ENCODE measurements at regions not wholly inside any gene's neighbourhood (a gene's known extent, or its start where the extent isn't known, plus 50 kb on each side); places are given as distances from the start of the nearest gene placed in this dataset.

DNA sequence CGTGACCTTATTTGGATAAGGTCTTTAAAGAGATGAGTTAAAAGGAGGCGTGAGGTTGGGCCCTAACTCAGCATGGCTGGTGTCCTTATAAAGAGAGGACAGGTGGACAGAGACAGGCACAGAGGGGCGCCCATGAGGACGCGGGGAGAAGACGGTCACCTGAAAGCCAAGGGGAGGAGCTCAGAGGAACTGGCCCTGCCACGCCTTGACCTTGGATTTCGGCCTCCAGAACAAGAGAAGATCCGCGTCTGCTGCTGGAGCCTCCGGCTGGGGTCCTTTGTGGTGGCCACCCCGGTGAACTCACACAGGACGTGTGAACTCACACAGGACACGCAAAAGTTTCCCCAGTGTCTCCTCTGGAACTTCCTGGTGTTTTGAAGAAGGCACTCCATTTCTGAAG is 122.7 kb downstream of the SIK1 start:
- POLR2A ChIA-PET: no interaction called here
- DNase-seq (ENCODE audit: extremely low spot score): no peak
- TF ChIP-seq, protein P1, sequence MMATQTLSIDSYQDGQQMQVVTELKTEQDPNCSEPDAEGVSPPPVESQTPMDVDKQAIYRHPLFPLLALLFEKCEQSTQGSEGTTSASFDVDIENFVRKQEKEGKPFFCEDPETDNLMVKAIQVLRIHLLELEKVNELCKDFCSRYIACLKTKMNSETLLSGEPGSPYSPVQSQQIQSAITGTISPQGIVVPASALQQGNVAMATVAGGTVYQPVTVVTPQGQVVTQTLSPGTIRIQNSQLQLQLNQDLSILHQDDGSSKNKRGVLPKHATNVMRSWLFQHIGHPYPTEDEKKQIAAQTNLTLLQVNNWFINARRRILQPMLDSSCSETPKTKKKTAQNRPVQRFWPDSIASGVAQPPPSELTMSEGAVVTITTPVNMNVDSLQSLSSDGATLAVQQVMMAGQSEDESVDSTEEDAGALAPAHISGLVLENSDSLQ (IDR thresholded peaks at IDR 0.05): no peak
- TF ChIP-seq CTBP1 (IDR thresholded peaks at IDR 0.05; ENCODE audit: borderline replicate concordance): no peak
- no peak for TF ChIP-seq ZNF384 (IDR thresholded peaks at IDR 0.05)
- TF ChIP-seq FOXA1 (IDR thresholded peaks at IDR 0.05): no peak
- no peak for TF ChIP-seq SP1 (IDR thresholded peaks at IDR 0.05)
- no peak for TF ChIP-seq ELF4 (IDR thresholded peaks at IDR 0.05)
- TF ChIP-seq ARNT (IDR thresholded peaks at IDR 0.05): no peak
- TF ChIP-seq TARDBP (IDR thresholded peaks at IDR 0.05): no peak
- TF ChIP-seq NFRKB (IDR thresholded peaks at IDR 0.05): no peak
- TF ChIP-seq LEF1 (IDR thresholded peaks at IDR 0.05; ENCODE audit: borderline replicate concordance): no peak
- no peak for TF ChIP-seq BHLHE40 (IDR thresholded peaks at IDR 0.05; ENCODE audit: borderline replicate concordance)
- no peak for TF ChIP-seq FOXM1 (IDR thresholded peaks at IDR 0.05; ENCODE audit: borderline replicate concordance)
- CTCF ChIA-PET: no interaction called here

DNA sequence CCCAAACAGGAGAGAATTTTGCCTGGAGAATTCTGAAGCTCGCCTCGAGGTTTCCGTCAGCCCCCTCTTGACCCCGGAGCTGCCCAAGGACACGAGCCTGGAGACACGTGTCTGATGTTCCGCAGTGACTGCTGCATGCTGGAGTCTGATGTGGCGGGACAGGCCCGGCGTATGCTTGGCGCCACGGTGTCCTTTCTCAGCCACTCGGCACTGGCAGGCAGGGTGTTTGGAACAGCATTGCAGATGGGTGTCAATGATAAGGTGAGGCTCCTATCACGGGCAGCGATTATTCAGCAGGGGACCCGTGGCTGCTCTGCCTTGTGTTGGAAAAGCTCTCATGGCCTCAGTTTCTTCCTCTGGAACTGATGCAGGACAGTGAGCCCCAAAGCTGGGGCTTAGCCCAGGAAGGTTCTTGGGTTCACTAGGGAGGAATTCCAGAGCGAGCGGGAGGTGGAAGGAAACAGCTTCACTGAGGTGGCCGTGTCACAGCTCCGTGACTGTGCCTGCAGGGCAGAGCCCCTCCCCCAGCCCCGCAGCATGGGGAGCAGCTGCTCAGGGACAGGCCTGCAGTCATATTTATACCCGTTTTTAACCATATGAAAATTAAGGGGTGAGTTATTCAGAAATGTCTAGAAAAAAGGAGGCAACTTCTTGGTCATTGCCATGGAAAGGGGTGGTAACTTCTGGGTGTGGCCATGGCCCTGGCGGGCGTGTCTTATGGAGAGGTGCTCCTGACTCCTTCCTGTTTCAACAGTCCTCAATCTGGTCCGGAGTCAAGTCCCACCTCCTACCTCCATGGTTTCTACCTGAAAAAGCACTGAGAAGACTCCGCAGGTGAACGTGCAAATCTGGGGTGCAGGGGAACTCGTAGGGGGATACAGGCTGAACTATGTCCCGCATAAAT is 123.4 kb downstream of the SIK1 start:
- ChIA-PET CTCF (no interaction called here), POLR2A (no interaction called here)
- no peak for TF ChIP-seq L3MBTL2 (conservative IDR thresholded peaks at IDR 0.05)
- no peak for TF ChIP-seq SUZ12 (IDR thresholded peaks at IDR 0.05)
- TF ChIP-seq CTBP1 (IDR thresholded peaks at IDR 0.05; ENCODE audit: borderline replicate concordance): no peak
- TF ChIP-seq FOXK2 (IDR thresholded peaks at IDR 0.05): no peak
- TF ChIP-seq ARNT (IDR thresholded peaks at IDR 0.05): no peak
- TF ChIP-seq HDGF (IDR thresholded peaks at IDR 0.05; ENCODE audit: borderline replicate concordance): no peak
- TF ChIP-seq ZNF384 (IDR thresholded peaks at IDR 0.05): no peak
- TF ChIP-seq BHLHE40 (IDR thresholded peaks at IDR 0.05; ENCODE audit: borderline replicate concordance): no peak
- TF ChIP-seq FOXM1 (IDR thresholded peaks at IDR 0.05; ENCODE audit: borderline replicate concordance): no peak
- TF ChIP-seq NFRKB (IDR thresholded peaks at IDR 0.05): no peak
- TF ChIP-seq ELF4 (IDR thresholded peaks at IDR 0.05): no peak
- no peak for TF ChIP-seq LEF1 (IDR thresholded peaks at IDR 0.05; ENCODE audit: borderline replicate concordance)
- TF ChIP-seq TARDBP (IDR thresholded peaks at IDR 0.05): no peak
- TF ChIP-seq, protein P1 (IDR thresholded peaks at IDR 0.05): no peak
- TF ChIP-seq SP1 (IDR thresholded peaks at IDR 0.05): no peak
- TF ChIP-seq FOXA1 (IDR thresholded peaks at IDR 0.05): no peak
- no peak for DNase-seq (ENCODE audit: extremely low spot score)

DNA sequence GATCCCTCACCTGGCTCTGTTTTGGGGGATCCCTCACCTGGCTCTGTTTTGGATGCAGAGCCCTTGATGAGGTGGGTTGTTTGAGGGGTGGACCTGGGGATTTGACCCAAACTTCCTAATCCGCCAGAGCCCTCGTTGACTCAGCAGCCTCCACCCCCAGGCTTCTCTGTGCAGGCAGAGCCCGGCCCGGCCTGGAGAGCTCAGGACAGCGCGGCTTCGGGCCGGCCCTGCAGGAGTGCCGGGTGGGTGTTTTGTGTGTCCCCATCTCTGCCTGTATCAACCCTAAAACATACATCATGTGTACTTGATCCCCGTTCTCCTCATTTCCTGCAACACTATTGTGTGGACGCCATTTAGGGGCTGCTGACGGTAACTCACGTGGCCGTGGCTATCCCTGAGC is 124.2 kb downstream of the SIK1 start:
- POLR2A ChIA-PET: no interaction called here
- no peak for TF ChIP-seq HDGF (IDR thresholded peaks at IDR 0.05; ENCODE audit: borderline replicate concordance)
- TF ChIP-seq L3MBTL2 (conservative IDR thresholded peaks at IDR 0.05): no peak
- no peak for TF ChIP-seq TARDBP (IDR thresholded peaks at IDR 0.05)
- no peak for TF ChIP-seq NFRKB (IDR thresholded peaks at IDR 0.05)
- no peak for TF ChIP-seq BHLHE40 (IDR thresholded peaks at IDR 0.05; ENCODE audit: borderline replicate concordance)
- no peak for TF ChIP-seq SUZ12 (IDR thresholded peaks at IDR 0.05)
- no peak for TF ChIP-seq SP1 (IDR thresholded peaks at IDR 0.05)
- TF ChIP-seq ARNT (IDR thresholded peaks at IDR 0.05): no peak
- no peak for TF ChIP-seq FOXA1 (IDR thresholded peaks at IDR 0.05)
- no peak for TF ChIP-seq ELF4 (IDR thresholded peaks at IDR 0.05)
- TF ChIP-seq CTBP1 (IDR thresholded peaks at IDR 0.05; ENCODE audit: borderline replicate concordance): no peak
- TF ChIP-seq, protein P1 (IDR thresholded peaks at IDR 0.05): no peak
- TF ChIP-seq FOXM1 (IDR thresholded peaks at IDR 0.05; ENCODE audit: borderline replicate concordance): no peak
- TF ChIP-seq FOXK2 (IDR thresholded peaks at IDR 0.05): no peak
- TF ChIP-seq LEF1 (IDR thresholded peaks at IDR 0.05; ENCODE audit: borderline replicate concordance): no peak
- TF ChIP-seq ZNF384 (IDR thresholded peaks at IDR 0.05): no peak
- CTCF ChIA-PET: no interaction called here
- no peak for DNase-seq (ENCODE audit: extremely low spot score)

DNA sequence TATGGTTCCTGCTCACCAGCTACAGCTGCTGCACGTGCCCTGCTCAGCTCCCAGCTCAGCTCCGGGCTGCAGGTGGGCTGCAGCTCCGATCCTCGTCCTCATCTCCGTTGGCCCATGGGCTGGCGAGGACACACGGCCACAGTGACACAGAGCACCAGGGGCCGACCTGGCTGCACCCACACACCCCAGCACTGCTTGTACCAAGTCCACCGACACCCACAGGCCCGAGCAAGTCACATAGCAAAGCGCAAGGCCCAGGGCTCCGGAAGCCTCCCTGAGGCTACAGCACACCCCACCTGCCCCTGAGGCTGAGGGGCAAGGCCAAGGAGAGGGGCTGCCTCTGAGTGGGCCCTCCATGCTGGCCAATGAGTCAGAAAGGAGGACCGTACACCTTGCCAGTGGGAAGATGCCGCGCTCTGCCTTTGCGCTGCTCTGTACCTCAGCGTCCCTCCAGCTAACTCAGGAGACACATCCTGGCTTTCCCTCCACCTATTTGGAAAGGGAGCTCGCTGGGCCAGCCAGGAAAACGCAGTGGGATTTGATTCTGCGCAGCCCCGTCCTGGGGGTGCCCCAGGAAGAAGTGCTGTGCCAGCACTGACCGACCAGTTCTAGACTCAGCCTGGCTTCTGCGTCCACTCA is 124.8 kb downstream of the SIK1 start:
- TF ChIP-seq LEF1 (IDR thresholded peaks at IDR 0.05; ENCODE audit: borderline replicate concordance): no peak
- TF ChIP-seq HDGF (IDR thresholded peaks at IDR 0.05; ENCODE audit: borderline replicate concordance): no peak
- no peak for TF ChIP-seq FOXA1 (IDR thresholded peaks at IDR 0.05)
- TF ChIP-seq FOXK2 (IDR thresholded peaks at IDR 0.05): no peak
- TF ChIP-seq ZNF384 (IDR thresholded peaks at IDR 0.05): no peak
- TF ChIP-seq SP1 (IDR thresholded peaks at IDR 0.05): no peak
- no peak for TF ChIP-seq CTBP1 (IDR thresholded peaks at IDR 0.05; ENCODE audit: borderline replicate concordance)
- TF ChIP-seq L3MBTL2 (conservative IDR thresholded peaks at IDR 0.05): no peak
- TF ChIP-seq, protein P1 (IDR thresholded peaks at IDR 0.05): no peak
- no peak for TF ChIP-seq NFRKB (IDR thresholded peaks at IDR 0.05)
- no peak for TF ChIP-seq ELF4 (IDR thresholded peaks at IDR 0.05)
- no peak for TF ChIP-seq FOXM1 (IDR thresholded peaks at IDR 0.05; ENCODE audit: borderline replicate concordance)
- no peak for TF ChIP-seq ARNT (IDR thresholded peaks at IDR 0.05)
- TF ChIP-seq SUZ12 (IDR thresholded peaks at IDR 0.05): no peak
- no peak for TF ChIP-seq BHLHE40 (IDR thresholded peaks at IDR 0.05; ENCODE audit: borderline replicate concordance)
- no peak for DNase-seq (ENCODE audit: extremely low spot score)
- CTCF ChIA-PET: no interaction called here
- POLR2A ChIA-PET: no interaction called here

All from HEK293T (cell line).